Neural cell (in vitro differentiated cells): ENCODE measurements at regions not wholly inside any gene's neighbourhood (a gene's known extent, or its start where the extent isn't known, plus 50 kb on each side); places are given as distances from the start of the nearest gene placed in this dataset.

Experiments used
- H2AFZ ChIP-seq: fragments of 200-600, 300-800 bp; sonication (generic), shearing (Covaris generic); 2 replicates; pipeline ENCODE4 v1.6.0; 2014; ENCODE audit warnings: low read depth, mild to moderate bottlenecking, antibody characterized with exemption, low read length, moderate library complexity
- H3F3A ChIP-seq: fragments of 200-600 bp; shearing (Covaris generic); 2 replicates; pipeline ENCODE4 v1.6.1; 2016; ENCODE audit warnings: mild to moderate bottlenecking, moderate library complexity, mixed read lengths, antibody characterized with exemption, low read length; ENCODE audit not compliant: insufficient read depth, poor library complexity, severe bottlenecking
- H3K27ac ChIP-seq: fragments of 200-600, 300-800 bp; sonication (generic), shearing (Covaris generic); 2 replicates; pipeline ENCODE4 v1.5.1; 2014; ENCODE audit warnings: mild to moderate bottlenecking, low read length, moderate library complexity
- H3K27me3 ChIP-seq: fragments of 300-800, 200-600 bp; sonication (generic), shearing (Covaris generic); 2 replicates; pipeline ENCODE4 v1.6.0; 2014; ENCODE audit warnings: mild to moderate bottlenecking, low read depth, low read length, moderate library complexity; ENCODE audit not compliant: insufficient read depth
- H3K36me3 ChIP-seq: fragments of 300-800, 200-600 bp; sonication (generic), shearing (Covaris generic); 2 replicates; pipeline ENCODE4 v1.5.1; 2014; ENCODE audit warnings: mild to moderate bottlenecking, antibody characterized with exemption, low read length, moderate library complexity; ENCODE audit not compliant: insufficient read depth
- H3K4me2 ChIP-seq: fragments of 300-800, 200-600 bp; sonication (generic), shearing (Covaris generic); 2 replicates; pipeline ENCODE4 v1.6.0; 2014; ENCODE audit warnings: mild to moderate bottlenecking, low read length
- H3K4me3 ChIP-seq: fragments of 300-800, 200-600 bp; sonication (generic), shearing (Covaris generic); 2 replicates; pipeline ENCODE4 v1.5.1; 2014; ENCODE audit warnings: mild to moderate bottlenecking, low read length, moderate library complexity
- H3K79me2 ChIP-seq: fragments of 200-600 bp; shearing (Covaris generic); replicated peaks from 2 replicates; pipeline ENCODE4 v1.6.0; 2014; ENCODE audit warnings: mild to moderate bottlenecking, low read length, moderate library complexity; ENCODE audit not compliant: insufficient read depth
- H3K9ac ChIP-seq: fragments of 300-800, 200-600 bp; sonication (generic), shearing (Covaris generic); 2 replicates; pipeline ENCODE4 v1.6.1; 2016; ENCODE audit warnings: mild to moderate bottlenecking, low read length, mixed read lengths
- H3K9me2 ChIP-seq: fragments of 200-600 bp; shearing (Covaris generic); 2 replicates; pipeline ENCODE4 v1.6.1; 2016; ENCODE audit warnings: mild to moderate bottlenecking, low read length, mixed read lengths; ENCODE audit not compliant: insufficient read depth
- H3K9me3 ChIP-seq: fragments of 200-600, 300-800 bp; sonication (generic), shearing (Covaris generic); 2 replicates; pipeline ENCODE4 v1.6.1; 2016; ENCODE audit warnings: mild to moderate bottlenecking, mixed run types, low read length, moderate library complexity, mixed read lengths
- H4K20me1 ChIP-seq: fragments of 200-600 bp; shearing (Covaris generic); 2 replicates; pipeline ENCODE4 v1.6.1; 2016; ENCODE audit warnings: mild to moderate bottlenecking, mixed run types; ENCODE audit not compliant: insufficient read depth
- CTCF ChIP-seq: fragments of 450-650 bp; IDR thresholded peaks from 2 replicates; pipeline ENCODE4 v1.5.1; 2014; ENCODE audit warnings: antibody characterized with exemption, mild to moderate bottlenecking, moderate library complexity; ENCODE audit not compliant: poor library complexity, severe bottlenecking
- EP300 ChIP-seq: fragments of 450-650 bp; conservative IDR thresholded peaks from 2 replicates; pipeline ENCODE4 v1.6.1; 2014; ENCODE audit warnings: antibody characterized with exemption, mild to moderate bottlenecking, moderate library complexity; ENCODE audit not compliant: poor library complexity, severe bottlenecking
- EZH2 ChIP-seq: fragments of 200-600, 300-800 bp; shearing (Covaris generic), sonication (generic); IDR thresholded peaks from 2 replicates; pipeline ENCODE4 v1.6.1; 2014; ENCODE audit warnings: antibody characterized with exemption, low read length, borderline replicate concordance, mild to moderate bottlenecking; ENCODE audit not compliant: insufficient read depth, poor library complexity, severe bottlenecking
- MXI1 ChIP-seq: fragments of 450-650 bp; conservative IDR thresholded peaks from 2 replicates; pipeline ENCODE4 v1.6.1; 2014; ENCODE audit warnings: antibody characterized with exemption, mild to moderate bottlenecking; ENCODE audit not compliant: poor library complexity, severe bottlenecking
- POLR2AphosphoS5 ChIP-seq: IDR thresholded peaks from 2 replicates; pipeline ENCODE4 v1.6.1; 2012
- RAD21 ChIP-seq: fragments of 450-650 bp; conservative IDR thresholded peaks from 2 replicates; pipeline ENCODE4 v1.6.1; 2014; ENCODE audit warnings: antibody characterized with exemption, mild to moderate bottlenecking, moderate library complexity
- REST ChIP-seq: IDR thresholded peaks from 2 replicates; pipeline ENCODE4 v1.6.1; 2012; ENCODE audit warnings: borderline replicate concordance
- SMC3 ChIP-seq: fragments of 450-650 bp; conservative IDR thresholded peaks from 2 replicates; pipeline ENCODE4 v1.6.1; 2014; ENCODE audit warnings: antibody characterized with exemption, mild to moderate bottlenecking, moderate library complexity; ENCODE audit not compliant: poor library complexity
- TAF1 ChIP-seq: IDR thresholded peaks from 2 replicates; pipeline ENCODE4 v1.6.1; 2012; ENCODE audit warnings: low read depth

- no peak for TF ChIP-seq REST
- no peak for TF ChIP-seq TAF1
- TF ChIP-seq RAD21 = no peak
- TF ChIP-seq CTCF = no peak
- Histone ChIP-seq H3K9ac (no peak overlapping the region), H2AFZ (no peak overlapping the region), H4K20me1 (no peaks in the 10 kb centered on the region), H3K4me3 (no peak overlapping the region), H3F3A (no peaks in the 10 kb centered on the region), H3K27ac (no peak overlapping the region), H3K27me3 (no peaks in the 10 kb centered on the region), H3K4me2 (no peak overlapping the region), H3K9me2 (no peaks in the 10 kb centered on the region), H3K79me2 (no peaks in the 10 kb centered on the region), H3K9me3 (no peaks in the 10 kb centered on the region), H3K36me3 (no peaks in the 10 kb centered on the region)
Observed at GRCh38 chr17:33436321-33436720, 143.2 kb upstream of the ASIC2 start.

DNA sequence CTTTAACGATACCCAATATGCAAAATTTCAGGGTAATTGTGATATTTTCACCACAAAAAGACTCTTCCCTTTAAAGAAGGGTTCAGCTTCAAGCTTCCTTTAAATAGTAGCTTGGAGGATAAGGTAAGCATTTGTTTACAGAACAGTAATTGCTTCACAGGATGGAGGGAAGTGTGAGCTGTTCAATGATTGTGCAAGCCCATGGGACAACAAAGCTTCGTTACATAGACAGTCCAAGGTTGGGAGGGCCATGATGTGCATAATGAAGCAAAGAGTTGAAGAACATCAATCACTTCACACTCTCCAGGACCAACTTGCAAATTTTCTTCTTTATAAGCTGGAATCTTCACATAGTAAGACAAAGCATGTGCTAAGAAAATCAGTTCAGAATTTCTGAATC, 145.0 kb upstream of the ASIC2 start:
- Histone ChIP-seq H3K79me2 (no peaks in the 10 kb centered on the region), H3K27ac (no peak overlapping the region), H3K9me3 (no peaks in the 10 kb centered on the region), H3K27me3 (no peaks in the 10 kb centered on the region), H3K4me2 (no peak overlapping the region), H3F3A (no peaks in the 10 kb centered on the region), H3K4me3 (no peak overlapping the region), H3K36me3 (no peaks in the 10 kb centered on the region), H3K9ac (no peak overlapping the region), H2AFZ (no peak overlapping the region), H4K20me1 (no peaks in the 10 kb centered on the region), H3K9me2 (no peaks in the 10 kb centered on the region)
- TF ChIP-seq RAD21 (no peak), EZH2 (no peak), TAF1 (no peak), POLR2AphosphoS5 (no peak), EP300 (no peak), REST (no peak), MXI1 (no peak), CTCF (no peak), SMC3 (no peak)
